HCT116 (cell line): ENCODE measurements at regions not wholly inside any gene's neighbourhood (a gene's known extent, or its start where the extent isn't known, plus 50 kb on each side); places are given as distances from the start of the nearest gene placed in this dataset.

ENCODE experiments used
- ATAC-seq: fragments of 200-7000 bp; cut with Tn5 transposase; 2 replicates; pipeline ENCODE4 v1.9.1; 2020; ENCODE audit warnings: mild to moderate bottlenecking, moderate library complexity
- BruUV-seq: library from RNA; stranded (reverse); fragments of 400-500 nt; replicated peaks from 2 replicates; lab custom pipeline; 2021; lab: Mats Ljungman, UMichigan
- CTCF ChIA-PET: fragments of 300-600 bp; sonication (Branson Sonifier 250); formaldehyde crosslinking; loops from one replicate; lab custom pipeline; 2021; ENCODE audit warnings: antibody characterized with exemption; lab: Charles Lee
- POLR2A ChIA-PET: fragments of 300-600, 350-600 bp; sonication (Branson Sonifier 250); formaldehyde crosslinking; loops from one replicate; lab custom pipeline; 2021; ENCODE audit warnings: antibody characterized with exemption; lab: Charles Lee
- RAD21 ChIA-PET, 2 experiments: fragments of 300-600 bp; sonication (Branson Sonifier 250); formaldehyde crosslinking; loops; one replicate each; lab custom pipeline; 2023; ENCODE audit warnings: low total read pairs in 2 of 2; ENCODE audit not compliant: uncharacterized antibody in 2 of 2, unreplicated experiment in 2 of 2, low non-redundant PET in 1 of 2; lab: Charles Lee
- DNase-seq: peaks from one replicate; pipeline ENCODE4 v3.0.0-alpha.2; 2010; ENCODE audit warnings: low read depth, low spot score
- H2AFZ ChIP-seq: fragments of 200-600 bp; shearing (Covaris generic), sonication (generic); 2 replicates; pipeline ENCODE4 v1.6.1; 2017; ENCODE audit warnings: low read depth, mixed run types, mixed read lengths, antibody characterized with exemption, low read length; ENCODE audit not compliant: poor library complexity, severe bottlenecking
- H3K27ac ChIP-seq: 2 replicates; pipeline ENCODE4 v1.5.1; 2012; ENCODE audit warnings: low read depth, low read length
- H3K27me3 ChIP-seq: fragments of 200-600 bp; sonication (generic); 2 replicates; pipeline ENCODE4 v1.6.1; 2016; ENCODE audit warnings: mixed run types, low read length, mixed read lengths; ENCODE audit not compliant: insufficient read depth
- H3K36me3 ChIP-seq, 2 experiments: fragments of 200-500 bp in 1 of 2; fragments of 200-600 bp in 1 of 2; sonication (Bioruptor generic) in 1 of 2; sonication (generic) in 1 of 2; 2 replicates each; pipeline versions ENCODE4 v1.5.1 to v1.6.1; 2014 to 2016; ENCODE audit warnings: low read length in 2 of 2, inconsistent platforms in 1 of 2, mixed read lengths in 1 of 2, mixed run types in 1 of 2; ENCODE audit not compliant: insufficient read depth in 2 of 2, control insufficient read depth in 1 of 2
- H3K4me1 ChIP-seq, 2 experiments: fragments of 200-600 bp in 1 of 2; sonication (generic) in 1 of 2; 2 replicates each; pipeline versions ENCODE4 v1.5.1 to v1.6.1; 2012 to 2017; ENCODE audit warnings: low read length in 2 of 2, inconsistent platforms in 1 of 2, mild to moderate bottlenecking in 1 of 2, mixed read lengths in 1 of 2, mixed run types in 1 of 2, moderate library complexity in 1 of 2; ENCODE audit not compliant: insufficient read depth in 2 of 2, control insufficient read depth in 1 of 2
- H3K4me2 ChIP-seq: fragments of 200-600 bp; sonication (generic); 2 replicates; pipeline ENCODE4 v1.6.1; 2017; ENCODE audit warnings: mixed run types, low read length, mixed read lengths
- H3K4me3 ChIP-seq, 2 experiments: fragments of 200-600 bp in 1 of 2; sonication (generic) in 1 of 2; replicated peaks in 1 of 2; 2 replicates each; pipeline ENCODE4 v1.5.1; 2011 to 2016; ENCODE audit warnings: low read length in 2 of 2, control low read depth in 1 of 2, low read depth in 1 of 2, mild to moderate bottlenecking in 1 of 2, mixed read lengths in 1 of 2, mixed run types in 1 of 2
- H3K79me2 ChIP-seq: fragments of 200-600 bp; sonication (generic); 2 replicates; pipeline ENCODE4 v1.6.1; 2017; ENCODE audit warnings: mild to moderate bottlenecking, mixed run types, low read length, moderate library complexity, mixed read lengths; ENCODE audit not compliant: insufficient read depth
- H3K9ac ChIP-seq: fragments of 200-600 bp; sonication (generic); 2 replicates; pipeline ENCODE4 v1.6.1; 2016; ENCODE audit warnings: low read length, mixed read lengths
- H3K9me2 ChIP-seq: fragments of 200-600 bp; sonication (generic), shearing (Covaris generic); 2 replicates; pipeline ENCODE4 v1.6.1; 2017; ENCODE audit warnings: mixed run types, mild to moderate bottlenecking, moderate library complexity; ENCODE audit not compliant: insufficient read depth
- H3K9me3 ChIP-seq, 2 experiments: fragments of 200-500 bp in 1 of 2; fragments of 200-600 bp in 1 of 2; sonication (Bioruptor generic) in 1 of 2; sonication (generic) in 1 of 2; 2 replicates each; pipeline ENCODE4 v1.6.1; 2014 to 2017; ENCODE audit warnings: low read length in 2 of 2, mixed read lengths in 2 of 2, inconsistent platforms in 1 of 2, low read depth in 1 of 2, mild to moderate bottlenecking in 1 of 2, mixed run types in 1 of 2, moderate library complexity in 1 of 2; ENCODE audit not compliant: control insufficient read depth in 1 of 2, insufficient read depth in 1 of 2
- H4K20me1 ChIP-seq: fragments of 200-600 bp; sonication (generic), shearing (Covaris generic); 2 replicates; pipeline ENCODE4 v1.6.1; 2017; ENCODE audit warnings: mixed run types, mild to moderate bottlenecking, moderate library complexity; ENCODE audit not compliant: insufficient read depth
- CEBPB ChIP-seq: IDR thresholded peaks from 2 replicates; pipeline ENCODE4 v1.6.1; 2012; ENCODE audit warnings: low read depth
- FOSL1 ChIP-seq: IDR thresholded peaks from 2 replicates; pipeline ENCODE4 v1.6.1; 2012; ENCODE audit warnings: low read depth
- POLR2AphosphoS5 ChIP-seq: IDR thresholded peaks from 2 replicates; pipeline ENCODE4 v1.6.1; 2011; ENCODE audit warnings: mild to moderate bottlenecking, low read depth, low read length, moderate library complexity
- REST ChIP-seq: IDR thresholded peaks from 2 replicates; pipeline ENCODE4 v1.6.1; 2012; ENCODE audit warnings: low read depth
- SRF ChIP-seq: IDR thresholded peaks from 2 replicates; pipeline ENCODE4 v1.6.1; 2012; ENCODE audit warnings: low read depth
- ZNF274 ChIP-seq: fragments of 200-500 bp; sonication (Bioruptor generic); IDR thresholded peaks from 2 replicates; pipeline ENCODE4 v1.6.1; 2014; ENCODE audit warnings: mild to moderate bottlenecking, low read depth, low read length, inconsistent platforms
- intact Hi-C: fragments of 100-400 bp; cut with micrococcal nuclease; formaldehyde crosslinking; loops from 2 replicates; pipeline ENCODE4 v1.10.0; 2022

DNA sequence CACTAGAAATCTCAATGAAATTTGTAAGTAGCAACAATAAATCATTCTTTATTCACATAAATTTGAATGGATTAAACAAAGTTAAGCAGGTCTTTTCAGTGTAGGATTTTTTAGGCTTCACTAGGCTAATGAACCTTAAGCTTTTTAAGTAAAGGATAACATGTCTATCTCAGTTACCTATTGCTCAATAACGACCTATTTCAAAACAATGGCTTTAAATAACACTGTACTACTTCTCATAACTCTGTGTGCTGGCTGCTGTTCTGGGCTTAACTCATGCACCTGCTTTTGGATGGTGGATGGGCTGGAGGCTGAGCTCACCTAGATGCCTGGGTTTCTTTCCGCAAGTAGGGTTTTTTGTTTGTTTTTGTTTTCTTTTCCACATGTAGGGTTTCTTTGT is 495.0 kb upstream of the SLIT2 start (continued):
- TF ChIP-seq SRF (no peak), POLR2AphosphoS5 (no peak), FOSL1 (no peak)

DNA sequence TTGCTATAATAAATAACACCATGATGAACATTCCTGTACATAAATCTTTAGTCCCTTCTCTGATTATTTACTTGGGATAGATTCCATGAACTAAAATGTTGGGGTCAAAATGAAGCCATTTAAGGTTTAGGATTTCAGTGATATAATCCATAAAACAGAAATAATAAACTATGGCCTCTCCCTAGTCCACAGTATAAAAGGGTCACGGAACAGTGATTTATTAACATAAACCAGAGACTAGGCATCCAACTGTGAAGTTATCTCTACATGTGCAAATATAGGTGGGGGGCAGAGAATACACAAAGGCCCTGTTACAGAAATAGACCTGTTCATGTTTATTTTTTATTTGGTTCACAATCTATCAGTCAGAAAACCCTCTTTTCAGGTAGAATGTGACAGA is 499.1 kb upstream of the SLIT2 start:
- Histone ChIP-seq H3K27me3 (no peaks in the 10 kb centered on the region), H4K20me1 (no peaks in the 10 kb centered on the region), H3K9me3 (no peaks in the 10 kb centered on the region), H3K27ac (no peak overlapping the region), H3K9ac (no peak overlapping the region), H3K4me1 (no peaks in the 10 kb centered on the region; a peak in 1 of 4 replicates), H3K79me2 (no peaks in the 10 kb centered on the region), H2AFZ (no peak overlapping the region), H3K9me2 (no peaks in the 10 kb centered on the region), H3K4me3 (no peak overlapping the region), H3K36me3 (no peaks in the 10 kb centered on the region), H3K4me2 (no peak overlapping the region)
- CTCF ChIA-PET, result no interaction called here
- RAD21 ChIA-PET, result no interaction called here
- intact Hi-C loops, result no loop called here
- no peak for ATAC-seq
- POLR2A ChIA-PET, result no interaction called here
- BruUV-seq, result no TSS peak
- no peak for TF ChIP-seq ZNF274
- no peak for TF ChIP-seq CEBPB
- TF ChIP-seq REST, result no peak
- no peak for DNase-seq
